EL (cell line): ENCODE measurements at regions not wholly inside any gene's neighbourhood (a gene's known extent, or its start where the extent isn't known, plus 50 kb on each side); places are given as distances from the start of the nearest gene placed in this dataset.
"Not testable (repeated sequence)": the region's sequence is repeated elsewhere in the genome, so short reads cannot be mapped to it uniquely, and the experiment has no call there.

Source experiments
- DNase-seq: peaks from one replicate; pipeline ENCODE4 v3.0.0-alpha.2; 2016

GRCh38 chr3:145359040-145359439 is 801.9 kb downstream of the PLOD2 start:
- DNase-seq = no peak

- DNase-seq = no peak
Observed at GRCh38 chr3:145368748-145369147, 792.2 kb downstream of the PLOD2 start.

- no peak for DNase-seq
Observed at GRCh38 chr3:145370870-145371269, 790.1 kb downstream of the PLOD2 start.

DNA sequence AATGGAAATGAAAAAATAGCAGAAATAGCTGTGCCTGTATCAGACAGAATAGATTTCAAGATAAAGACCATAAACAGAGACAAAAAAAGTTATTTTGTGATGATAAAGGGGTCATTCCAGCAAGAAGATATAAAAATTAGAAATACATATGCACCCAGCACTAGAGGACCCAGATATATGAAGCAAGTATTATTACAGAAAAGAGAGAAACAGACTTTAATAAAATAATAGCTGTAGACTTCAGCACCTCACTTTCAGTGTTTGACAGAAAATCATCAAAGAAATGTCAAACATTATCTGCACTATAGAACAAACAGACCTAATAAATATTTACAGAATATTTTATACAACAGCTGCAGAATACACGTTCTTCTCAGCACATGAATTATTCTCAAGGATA is 783.7 kb downstream of the PLOD2 start:
- DNase-seq = no peak

DNA sequence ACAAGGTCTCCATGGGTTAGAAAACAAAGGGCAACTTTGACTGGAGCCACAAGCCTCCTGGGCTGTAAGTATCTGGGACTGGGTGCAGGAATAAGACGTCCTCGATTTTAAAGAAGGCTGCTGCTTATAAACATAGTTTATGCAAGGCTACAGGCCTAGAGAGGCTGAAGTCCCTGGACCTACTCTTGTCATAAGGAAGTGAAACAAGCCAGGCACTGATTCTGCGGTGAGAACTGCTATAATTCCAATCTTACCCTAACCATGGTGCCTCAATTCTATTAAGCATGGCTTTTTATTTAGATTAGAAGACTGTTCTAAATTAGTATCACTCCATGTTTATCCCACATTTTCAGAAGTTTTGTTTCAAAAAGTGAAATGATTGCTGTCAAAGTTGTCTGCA is 777.6 kb downstream of the PLOD2 start:
- no peak for DNase-seq

DNA sequence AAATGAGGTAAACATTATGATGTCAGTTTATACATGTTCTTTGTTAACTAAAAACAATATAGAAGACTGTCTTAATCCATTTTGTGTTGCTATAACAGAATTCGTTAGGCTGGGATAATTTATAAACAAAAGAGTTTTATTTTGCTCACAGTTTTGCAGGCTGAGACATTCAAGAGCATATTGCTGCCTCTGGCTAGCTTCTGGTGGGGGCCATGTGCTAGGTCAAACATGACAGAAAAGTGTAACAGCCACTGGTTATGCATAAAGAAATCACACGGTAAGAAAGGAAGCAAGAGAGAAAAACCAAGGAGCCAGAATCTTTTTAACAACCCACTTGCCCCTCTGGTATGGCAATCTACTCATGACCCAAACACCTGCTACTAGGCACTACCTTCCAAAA is 776.7 kb downstream of the PLOD2 start:
- no peak for DNase-seq

DNA sequence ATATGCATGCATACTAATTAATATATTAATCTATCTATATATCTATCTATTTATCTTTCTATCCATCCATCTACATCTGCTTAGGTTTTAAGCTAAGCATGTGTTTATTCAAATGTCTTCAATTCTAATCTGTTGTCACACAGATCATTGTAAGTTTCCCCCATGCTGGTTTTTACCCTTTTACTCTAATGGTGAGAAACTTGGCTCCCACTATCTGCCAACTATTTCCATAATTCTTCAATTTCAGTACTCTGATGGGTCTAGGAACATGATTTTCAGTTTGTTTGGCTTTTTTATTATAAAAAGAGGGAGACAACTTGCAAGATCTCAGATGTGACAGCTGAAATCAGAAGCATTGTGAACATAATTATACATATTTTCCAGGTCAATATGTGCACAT is 773.8 kb downstream of the PLOD2 start:
- no peak for DNase-seq

DNA sequence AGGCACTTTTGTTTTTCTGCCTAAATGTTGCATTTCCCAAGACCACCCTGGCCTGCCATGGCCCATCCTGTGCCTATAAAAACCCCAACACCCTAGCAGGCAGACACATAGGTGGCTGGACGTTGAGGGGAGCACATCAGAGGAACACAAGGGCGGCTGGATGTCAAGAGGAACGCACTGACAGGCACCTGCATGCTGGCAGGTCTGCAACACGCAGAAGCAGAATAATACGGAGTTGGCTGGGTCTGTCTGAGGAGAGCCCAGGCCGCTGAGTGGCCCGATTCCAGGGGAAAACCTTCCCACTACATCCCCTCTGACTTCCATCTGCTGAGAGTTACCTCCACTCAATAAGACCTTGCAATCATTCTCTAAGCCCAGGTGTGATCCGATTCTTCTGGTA is 765.6 kb downstream of the PLOD2 start:
- no peak for DNase-seq

DNA sequence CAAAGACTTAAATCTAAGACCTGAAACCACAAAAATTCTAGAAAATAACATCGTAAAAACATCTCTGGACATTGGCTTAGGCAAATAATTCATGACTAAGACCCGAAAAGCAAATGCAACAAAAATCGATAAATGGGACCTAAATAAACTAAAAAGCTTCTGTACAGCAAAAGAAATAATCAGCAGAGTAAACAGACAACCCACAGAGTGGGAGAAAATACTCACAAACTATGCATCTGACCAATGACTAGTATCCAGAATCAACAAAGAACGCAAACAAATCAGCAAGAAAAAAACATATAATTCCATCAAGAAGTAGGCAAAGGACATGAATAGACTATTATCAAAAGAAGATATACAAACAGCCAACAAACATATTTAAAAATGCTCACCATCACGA is 749.4 kb downstream of the PLOD2 start:
- DNase-seq = no peak

DNA sequence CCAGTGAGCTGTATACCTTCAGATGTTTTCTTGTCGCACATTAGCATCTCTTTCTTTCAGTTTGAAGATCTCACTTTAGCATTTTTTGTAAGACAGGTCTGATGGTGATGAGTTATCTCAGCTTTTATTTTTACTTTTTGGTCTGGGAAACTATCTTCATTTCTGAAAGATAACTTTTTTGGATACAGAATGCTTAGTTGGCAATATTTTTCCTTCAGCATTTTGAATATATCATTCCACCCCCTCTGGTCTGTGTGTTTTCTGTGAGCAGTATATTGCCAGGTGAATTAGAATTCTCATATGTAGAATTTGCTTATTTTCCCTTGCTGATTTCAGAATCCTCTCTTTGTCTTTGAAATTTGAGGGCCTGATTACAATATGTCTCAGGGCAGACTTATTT is 743.3 kb downstream of the PLOD2 start:
- DNase-seq = no peak

DNA sequence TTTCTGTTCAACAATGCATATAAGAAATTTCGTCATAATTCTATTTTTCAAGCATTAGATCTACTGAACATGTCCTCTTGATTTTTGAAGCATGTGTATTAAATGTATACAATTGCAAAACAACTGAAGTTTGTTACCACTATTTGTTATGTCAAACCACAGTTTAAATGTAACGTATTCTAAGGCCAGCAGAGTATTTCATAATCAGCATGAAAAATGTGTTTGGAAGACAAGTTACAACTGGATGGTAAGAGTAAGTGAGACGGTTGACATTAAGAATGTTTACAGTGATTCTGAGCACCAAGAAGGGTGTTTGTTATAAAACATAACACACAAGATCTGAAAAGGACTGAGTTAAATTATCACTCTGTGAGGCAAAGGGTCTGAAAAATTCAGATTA is 738.4 kb downstream of the PLOD2 start:
- no peak for DNase-seq

- no peak for DNase-seq
Observed at GRCh38 chr3:145427355-145427754, 733.6 kb downstream of the PLOD2 start.

GRCh38 chr3:145429546-145429945 is 731.4 kb downstream of the PLOD2 start:
- no peak for DNase-seq

DNA sequence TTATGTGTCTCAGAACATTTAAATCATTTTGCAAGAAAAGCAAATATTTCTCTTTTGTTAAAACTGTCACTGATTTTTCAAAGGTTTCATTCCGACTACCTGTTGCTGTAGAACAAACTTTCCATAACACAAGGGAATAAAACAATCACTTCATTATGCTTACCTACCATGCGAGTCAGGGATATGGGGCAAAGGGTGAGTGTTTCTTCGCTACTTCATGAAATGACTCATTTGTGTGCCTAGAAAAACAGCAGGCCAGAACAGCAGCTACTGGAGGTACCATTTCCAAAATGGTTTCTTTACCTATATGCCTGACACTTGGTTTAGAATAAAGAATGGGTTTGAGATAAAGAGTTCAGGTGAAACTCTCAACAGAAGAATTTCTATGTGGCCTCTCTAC is 712.5 kb downstream of the PLOD2 start:
- no peak for DNase-seq

- no peak for DNase-seq
Observed at GRCh38 chr3:145450018-145450682, 710.8 kb downstream of the PLOD2 start.

GRCh38 chr3:145457825-145458552 is 703.0 kb downstream of the PLOD2 start:
- DNase-seq = no peak

- DNase-seq = not testable (repeated sequence)
Observed at GRCh38 chr3:145459681-145460080, 701.3 kb downstream of the PLOD2 start.

DNA sequence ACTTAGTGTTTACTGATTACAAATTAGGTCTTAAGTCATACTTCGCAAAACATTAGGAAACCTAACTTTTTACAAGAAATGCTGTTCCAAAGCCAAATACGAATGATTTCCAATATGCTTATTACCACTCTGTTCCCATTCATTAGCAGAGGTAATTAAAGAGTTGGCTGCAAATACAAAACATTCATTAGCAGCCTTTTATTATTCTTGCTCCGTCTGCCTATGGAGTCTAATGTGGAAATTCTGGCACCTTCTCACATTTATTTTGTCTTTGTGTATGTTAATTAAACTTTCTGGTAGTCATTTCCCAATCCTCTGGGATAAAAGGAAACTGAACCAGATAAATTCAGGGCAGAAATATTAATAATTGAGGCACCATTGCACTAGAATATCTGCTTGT is 689.0 kb downstream of the PLOD2 start:
- no peak for DNase-seq

GRCh38 chr3:145482735-145483134 is 678.2 kb downstream of the PLOD2 start:
- not testable (repeated sequence) for DNase-seq

- DNase-seq = no peak
Observed at GRCh38 chr3:145483992-145484391, 677.0 kb downstream of the PLOD2 start.

DNA sequence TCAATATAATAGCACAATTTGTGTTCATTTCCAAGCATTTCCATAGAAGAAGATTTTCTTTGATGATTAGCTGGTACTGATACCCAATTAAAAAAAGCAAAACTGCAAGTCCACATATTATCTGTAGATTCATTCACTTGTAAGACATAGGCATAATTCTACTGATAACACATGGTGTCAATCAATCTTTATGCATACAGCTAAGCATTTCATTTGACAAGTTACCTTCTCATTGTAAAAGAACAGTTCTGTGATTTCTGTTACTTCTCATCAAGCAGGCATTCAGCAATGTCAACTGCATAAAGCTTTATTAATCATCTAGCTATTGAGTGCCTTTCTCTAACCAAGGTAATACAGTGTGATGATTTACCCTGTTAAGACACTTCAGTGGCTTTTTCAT is 672.0 kb downstream of the PLOD2 start:
- no peak for DNase-seq

GRCh38 chr3:145490088-145491048 is 670.6 kb downstream of the PLOD2 start:
- DNase-seq = no peak

- no peak for DNase-seq
Observed at GRCh38 chr3:145492456-145492855, 668.5 kb downstream of the PLOD2 start.

GRCh38 chr3:145517416-145517815 is 643.6 kb downstream of the PLOD2 start:
- not testable (repeated sequence) for DNase-seq
